ENCODE measurements at regions not wholly inside any gene's neighbourhood (a gene's known extent, or its start where the extent isn't known, plus 50 kb on each side); places are given as distances from the start of the nearest gene placed in this dataset.

DNA sequence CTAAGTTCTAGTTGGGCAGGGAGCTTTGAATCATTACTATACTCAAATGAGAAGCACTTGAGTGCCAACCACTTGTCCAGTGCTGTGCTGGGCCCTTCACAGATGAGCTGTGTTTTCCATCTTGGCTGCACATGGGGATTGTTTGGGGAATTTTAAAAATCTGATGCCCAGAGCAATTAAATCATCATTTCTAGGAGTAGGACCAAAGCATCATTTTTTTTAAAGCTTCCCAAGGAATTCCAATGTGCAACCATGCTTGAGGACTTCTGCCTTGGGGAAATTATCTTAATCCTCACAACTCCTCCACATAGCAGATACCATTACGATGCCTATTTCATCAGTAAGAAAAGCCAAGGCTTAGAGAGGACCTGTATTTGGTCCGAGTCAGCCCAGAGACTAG is 131.4 kb downstream of the TMEM174 start:
- Mint-ChIP-seq H3K27ac (no peak overlapping the region), H3K27me3 (peaks cover 67% of the 10 kb centered on the region), H3K4me3 (no peak overlapping the region), H3K4me1 (peaks cover 11% of the 10 kb centered on the region), H3K36me3 (ENCODE audit: low read depth) (no peaks in the 10 kb centered on the region), H3K9me3 (no peaks in the 10 kb centered on the region)
- TF ChIP-seq, protein P1, sequence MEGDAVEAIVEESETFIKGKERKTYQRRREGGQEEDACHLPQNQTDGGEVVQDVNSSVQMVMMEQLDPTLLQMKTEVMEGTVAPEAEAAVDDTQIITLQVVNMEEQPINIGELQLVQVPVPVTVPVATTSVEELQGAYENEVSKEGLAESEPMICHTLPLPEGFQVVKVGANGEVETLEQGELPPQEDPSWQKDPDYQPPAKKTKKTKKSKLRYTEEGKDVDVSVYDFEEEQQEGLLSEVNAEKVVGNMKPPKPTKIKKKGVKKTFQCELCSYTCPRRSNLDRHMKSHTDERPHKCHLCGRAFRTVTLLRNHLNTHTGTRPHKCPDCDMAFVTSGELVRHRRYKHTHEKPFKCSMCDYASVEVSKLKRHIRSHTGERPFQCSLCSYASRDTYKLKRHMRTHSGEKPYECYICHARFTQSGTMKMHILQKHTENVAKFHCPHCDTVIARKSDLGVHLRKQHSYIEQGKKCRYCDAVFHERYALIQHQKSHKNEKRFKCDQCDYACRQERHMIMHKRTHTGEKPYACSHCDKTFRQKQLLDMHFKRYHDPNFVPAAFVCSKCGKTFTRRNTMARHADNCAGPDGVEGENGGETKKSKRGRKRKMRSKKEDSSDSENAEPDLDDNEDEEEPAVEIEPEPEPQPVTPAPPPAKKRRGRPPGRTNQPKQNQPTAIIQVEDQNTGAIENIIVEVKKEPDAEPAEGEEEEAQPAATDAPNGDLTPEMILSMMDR (IDR thresholded peaks at IDR 0.05), result no peak
- DNase-seq (no peak), ATAC-seq (ENCODE audit: low read depth) (no peak)
- POLR2A ChIA-PET, result no interaction called here
- CTCF ChIA-PET, result no interaction called here
- intact Hi-C loops (cut with micrococcal nuclease), result no loop called here

DNA sequence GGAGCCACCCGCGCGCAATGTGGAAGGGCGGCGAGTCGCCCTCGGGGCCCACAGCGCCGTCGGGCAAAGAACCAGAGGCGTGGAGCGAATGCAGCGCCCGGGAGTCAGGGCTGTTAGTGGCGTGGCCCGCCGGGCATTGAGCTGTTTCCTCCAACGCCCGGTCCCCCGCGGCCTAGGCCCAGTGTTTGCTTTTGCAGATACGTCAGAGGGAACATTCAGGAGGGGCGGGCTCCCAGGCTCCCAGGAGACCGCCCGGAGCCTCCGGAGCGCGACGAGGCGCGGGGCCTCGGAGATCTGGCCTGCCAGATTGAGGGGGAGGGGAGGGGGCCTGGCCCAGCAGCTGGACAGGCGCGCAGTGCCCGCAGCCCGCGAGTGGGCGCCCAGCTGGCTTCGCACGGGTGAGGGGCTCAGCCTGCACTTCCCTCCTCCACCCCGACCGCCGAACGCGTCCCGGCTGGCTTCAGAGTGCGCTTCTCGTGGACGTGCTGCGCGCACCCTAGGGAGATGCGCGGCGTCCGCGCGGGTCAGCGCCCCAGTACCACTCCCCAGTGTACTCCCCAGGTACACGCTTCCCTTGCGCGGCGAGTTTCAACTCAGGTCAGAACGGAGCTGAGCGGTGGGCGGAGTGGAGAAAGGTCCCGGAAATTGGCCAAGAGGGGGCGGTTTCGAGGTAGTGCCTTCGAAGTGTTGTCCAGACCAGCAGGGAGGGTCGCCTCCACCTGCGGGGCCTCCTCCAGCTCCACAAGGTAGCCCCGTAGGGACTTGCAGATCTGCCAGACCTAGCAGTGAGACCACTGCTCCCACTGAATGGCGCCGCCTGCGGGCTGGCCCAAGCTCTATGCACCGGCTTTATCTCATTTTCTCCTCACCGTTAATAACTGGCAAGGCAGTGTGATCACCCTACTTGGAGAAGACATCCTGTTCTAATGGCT is 130.4 kb downstream of the TMEM174 start:
- Mint-ChIP-seq H3K27ac (no peak overlapping the region), H3K9me3 (no peaks in the 10 kb centered on the region), H3K36me3 (ENCODE audit: low read depth) (no peaks in the 10 kb centered on the region), H3K4me3 (no peak overlapping the region), H3K27me3 (peaks cover 73% of the 10 kb centered on the region), H3K4me1 (peaks cover 17% of the 10 kb centered on the region)
- CTCF ChIA-PET, result interaction anchor here (0.6 kb wide), 1 partner anchor 14 kb away, joined by 3 read pairs; no protein-coding TSS in a partner anchor
- ATAC-seq (ENCODE audit: low read depth) (no peak), DNase-seq (no peak)
- intact Hi-C loops (cut with micrococcal nuclease), result no loop called here
- POLR2A ChIA-PET, result no interaction called here
- TF ChIP-seq, protein P1 (IDR thresholded peaks at IDR 0.05), result no peak

DNA sequence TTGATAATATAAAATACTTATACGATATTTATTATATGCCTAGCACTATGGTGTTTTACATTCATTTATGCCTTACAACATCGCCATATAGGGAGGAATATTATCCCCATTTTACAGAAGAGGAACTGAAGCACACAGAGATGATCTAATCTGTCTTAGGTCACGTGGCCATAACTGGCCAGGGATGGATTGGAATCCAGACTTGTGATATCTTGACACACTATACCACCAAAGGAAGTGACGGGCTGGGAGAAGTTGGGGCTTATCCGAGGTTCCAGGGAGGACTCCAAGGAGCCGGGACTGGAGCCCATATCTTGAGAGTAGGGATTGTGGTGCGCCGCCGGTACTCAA is 129.8 kb downstream of the TMEM174 start:
- TF ChIP-seq, protein P1 (IDR thresholded peaks at IDR 0.05), result no peak
- CTCF ChIA-PET, result interaction anchor here (0.6 kb wide), 1 partner anchor 14 kb away, joined by 3 read pairs; no protein-coding TSS in a partner anchor

DNA sequence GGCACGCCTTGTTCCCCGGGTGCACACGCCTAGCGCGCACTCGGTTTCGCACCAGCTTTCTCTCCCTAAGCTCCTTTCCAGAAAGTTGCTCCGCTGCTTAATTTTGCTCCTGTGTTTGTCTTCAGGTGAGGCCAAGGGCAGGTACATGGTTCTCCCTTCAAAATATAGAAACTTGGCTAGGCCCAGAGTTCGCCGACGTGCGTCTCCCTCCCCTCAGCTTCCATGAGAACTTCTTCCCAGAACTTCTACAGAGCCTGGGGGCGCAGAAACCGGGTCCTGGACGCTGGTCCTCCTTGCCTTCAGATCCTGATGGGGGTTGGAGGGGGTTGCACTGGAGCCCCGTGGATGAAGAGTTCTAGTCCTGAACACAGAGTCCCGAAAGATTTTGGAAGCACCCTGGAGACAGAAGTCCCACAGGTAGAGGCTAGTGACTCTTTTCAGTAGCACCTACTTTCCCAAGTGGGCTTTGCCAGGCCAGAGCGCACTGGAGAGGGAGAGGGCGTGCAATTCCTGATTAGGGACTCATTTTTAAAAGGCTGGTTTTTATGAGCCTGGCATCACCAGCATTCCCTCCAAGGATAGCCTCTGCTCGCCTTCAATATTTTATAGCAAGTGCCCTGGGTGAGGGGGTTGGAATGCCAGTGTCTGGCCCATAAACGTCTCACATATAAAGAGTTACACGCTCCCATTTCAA is 128.4 kb downstream of the TMEM174 start:
- Mint-ChIP-seq H3K9me3 (no peaks in the 10 kb centered on the region), H3K4me1 (peaks cover 17% of the 10 kb centered on the region), H3K27ac (no peak overlapping the region), H3K4me3 (no peak overlapping the region), H3K27me3 (peaks cover 79% of the 10 kb centered on the region), H3K36me3 (ENCODE audit: low read depth) (no peaks in the 10 kb centered on the region)
- ATAC-seq (ENCODE audit: low read depth), result no peak
- intact Hi-C loops (cut with micrococcal nuclease), result no loop called here
- POLR2A ChIA-PET, result no interaction called here
- TF ChIP-seq, protein P1 (IDR thresholded peaks at IDR 0.05), result no peak
- DNase-seq, result no peak
- CTCF ChIA-PET, result no interaction called here

More for the DNA sequence above, 129.8 kb downstream of the TMEM174 start:
- intact Hi-C loops (cut with micrococcal nuclease), result no loop called here
- no peak for ATAC-seq (ENCODE audit: low read depth)
- H3K4me3 Mint-ChIP-seq, result no peak overlapping the region
- H3K27ac Mint-ChIP-seq, result no peak overlapping the region
- no peaks in the 10 kb centered on the region for H3K9me3 Mint-ChIP-seq
- no peak for DNase-seq
- no peaks in the 10 kb centered on the region for H3K36me3 Mint-ChIP-seq (ENCODE audit: low read depth)
- POLR2A ChIA-PET, result no interaction called here
- H3K27me3 Mint-ChIP-seq, result peaks cover 74% of the 10 kb centered on the region
- peaks cover 17% of the 10 kb centered on the region for H3K4me1 Mint-ChIP-seq

Measured in activated B cell treated with CpG ODN at 0.5 μM for 24 hours (primary cell).